ENCODE measurements at regions not wholly inside any gene's neighbourhood (a gene's known extent, or its start where the extent isn't known, plus 50 kb on each side); places are given as distances from the start of the nearest gene placed in this dataset.

- DNase-seq: no peak
- H3K36me3 ChIP-seq: no peaks in the 10 kb centered on the region
- no peaks in the 10 kb centered on the region for H3K27me3 ChIP-seq
- H3K27ac ChIP-seq: no peak overlapping the region
- intact Hi-C loops (cut with DNase I): no loop called here
- TF ChIP-seq POLR2A (IDR thresholded peaks at IDR 0.05) (no peak), CTCF (IDR thresholded peaks at IDR 0.05) (no peak), EP300 (IDR thresholded peaks at IDR 0.05) (no peak)
- no peak overlapping the region for H3K4me3 ChIP-seq
- WGBS, 3 donors: 84 to 85% (median 84%) methylated on average over 4 of the region's 4 CpGs
- no peaks in the 10 kb centered on the region for H3K4me1 ChIP-seq (ENCODE audit: insufficient read depth)
- H3K9me3 ChIP-seq: no peaks in the 10 kb centered on the region
Observed at GRCh38 chr7:114799628-114800028, 122.3 kb upstream of the MDFIC start.

- TF ChIP-seq EP300 (IDR thresholded peaks at IDR 0.05) (no peak), CTCF (IDR thresholded peaks at IDR 0.05) (no peak), POLR2A (IDR thresholded peaks at IDR 0.05) (no peak)
- H3K27me3 ChIP-seq: no peaks in the 10 kb centered on the region
- no peak overlapping the region for H3K27ac ChIP-seq
- H3K4me3 ChIP-seq: no peak overlapping the region
- H3K4me1 ChIP-seq (ENCODE audit: insufficient read depth): no peaks in the 10 kb centered on the region
- intact Hi-C loops (cut with DNase I): no loop called here
- DNase-seq: no peak
- H3K9me3 ChIP-seq: no peaks in the 10 kb centered on the region
- H3K36me3 ChIP-seq: no peaks in the 10 kb centered on the region
- WGBS, 3 donors: 68 to 87% (median 78%) methylated on average over 4 of the region's 4 CpGs
Observed at GRCh38 chr7:114802632-114803031, 119.3 kb upstream of the MDFIC start.

- 83 to 87% (median 86%) methylated on average over 2 of the region's 2 CpGs for WGBS, 3 donors
- no peaks in the 10 kb centered on the region for H3K36me3 ChIP-seq
- no peak overlapping the region for H3K4me3 ChIP-seq
- no peaks in the 10 kb centered on the region for H3K27me3 ChIP-seq
- no peak for DNase-seq
- H3K27ac ChIP-seq: no peak overlapping the region
- TF ChIP-seq EP300 (IDR thresholded peaks at IDR 0.05): no peak
- TF ChIP-seq CTCF (IDR thresholded peaks at IDR 0.05): no peak
- no peak for TF ChIP-seq POLR2A (IDR thresholded peaks at IDR 0.05)
- no peaks in the 10 kb centered on the region for H3K4me1 ChIP-seq (ENCODE audit: insufficient read depth)
- intact Hi-C loops (cut with DNase I): no loop called here
- no peaks in the 10 kb centered on the region for H3K9me3 ChIP-seq
Observed at GRCh38 chr7:114806590-114807162, 115.2 kb upstream of the MDFIC start.

GRCh38 chr7:114812570-114812969, 109.3 kb upstream of the MDFIC start:
- H3K4me3 ChIP-seq: no peak overlapping the region
- H3K4me1 ChIP-seq (ENCODE audit: insufficient read depth): no peaks in the 10 kb centered on the region
- no peak for TF ChIP-seq POLR2A (IDR thresholded peaks at IDR 0.05)
- TF ChIP-seq EP300 (IDR thresholded peaks at IDR 0.05): no peak
- TF ChIP-seq CTCF (IDR thresholded peaks at IDR 0.05): no peak
- WGBS, 3 donors: 86 to 92% (median 88%) methylated on average over 1 of the region's 1 CpG
- no peaks in the 10 kb centered on the region for H3K36me3 ChIP-seq
- intact Hi-C loops (cut with DNase I): no loop called here
- no peak for DNase-seq
- H3K27ac ChIP-seq: no peak overlapping the region
- H3K27me3 ChIP-seq: no peaks in the 10 kb centered on the region
- H3K9me3 ChIP-seq: no peaks in the 10 kb centered on the region
